Prostate gland (tissue), 2 donors: ENCODE measurements at regions not wholly inside any gene's neighbourhood (a gene's known extent, or its start where the extent isn't known, plus 50 kb on each side); places are given as distances from the start of the nearest gene placed in this dataset.

Experiments used
- POLR2A ChIP-seq: fragments of 450-650 bp; IDR thresholded peaks from one replicate; pipeline ENCODE4 v1.6.1; 2016; ENCODE audit warnings: antibody characterized with exemption, mild to moderate bottlenecking
- TF ChIP-seq, protein P1 (sequence below), 4 experiments: fragments of 200-600 bp in 2 of 4; fragments of 450-650 bp in 2 of 4; sonication (generic) in 2 of 4; IDR thresholded peaks; 1 replicate in 3 of 4; 2 replicates in 1 of 4; pipeline ENCODE4 v1.5.1; 2016 to 2019; ENCODE audit warnings: antibody characterized with exemption in 4 of 4, mild to moderate bottlenecking in 2 of 4, moderate library complexity in 2 of 4

DNA sequence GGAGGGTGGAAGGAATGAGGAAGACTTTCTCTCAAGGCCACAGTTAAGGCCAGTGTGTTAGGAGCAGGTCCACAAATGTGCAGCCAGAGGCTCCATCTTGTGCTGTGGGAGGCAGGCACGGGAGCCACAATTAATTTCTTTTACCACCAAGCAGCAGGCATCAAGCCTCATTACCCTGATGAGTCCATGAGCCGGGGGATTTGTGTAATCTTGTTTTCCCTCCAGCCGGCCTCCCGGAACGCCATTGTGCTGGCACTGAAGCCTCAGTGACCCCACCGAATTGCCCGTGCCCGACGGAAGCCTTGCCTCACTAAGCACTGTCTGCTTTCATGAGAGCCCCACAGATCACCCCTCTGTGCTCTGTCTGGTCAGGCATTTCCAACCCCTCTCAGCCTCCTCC is 154.7 kb upstream of the STX18 start:
- TF ChIP-seq, protein P1, sequence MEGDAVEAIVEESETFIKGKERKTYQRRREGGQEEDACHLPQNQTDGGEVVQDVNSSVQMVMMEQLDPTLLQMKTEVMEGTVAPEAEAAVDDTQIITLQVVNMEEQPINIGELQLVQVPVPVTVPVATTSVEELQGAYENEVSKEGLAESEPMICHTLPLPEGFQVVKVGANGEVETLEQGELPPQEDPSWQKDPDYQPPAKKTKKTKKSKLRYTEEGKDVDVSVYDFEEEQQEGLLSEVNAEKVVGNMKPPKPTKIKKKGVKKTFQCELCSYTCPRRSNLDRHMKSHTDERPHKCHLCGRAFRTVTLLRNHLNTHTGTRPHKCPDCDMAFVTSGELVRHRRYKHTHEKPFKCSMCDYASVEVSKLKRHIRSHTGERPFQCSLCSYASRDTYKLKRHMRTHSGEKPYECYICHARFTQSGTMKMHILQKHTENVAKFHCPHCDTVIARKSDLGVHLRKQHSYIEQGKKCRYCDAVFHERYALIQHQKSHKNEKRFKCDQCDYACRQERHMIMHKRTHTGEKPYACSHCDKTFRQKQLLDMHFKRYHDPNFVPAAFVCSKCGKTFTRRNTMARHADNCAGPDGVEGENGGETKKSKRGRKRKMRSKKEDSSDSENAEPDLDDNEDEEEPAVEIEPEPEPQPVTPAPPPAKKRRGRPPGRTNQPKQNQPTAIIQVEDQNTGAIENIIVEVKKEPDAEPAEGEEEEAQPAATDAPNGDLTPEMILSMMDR (IDR thresholded peaks at IDR 0.05) = no peak
- TF ChIP-seq POLR2A = no peak
